Esophagus squamous epithelium (tissue), 4 donors: ENCODE measurements at regions not wholly inside any gene's neighbourhood (a gene's known extent, or its start where the extent isn't known, plus 50 kb on each side); places are given as distances from the start of the nearest gene placed in this dataset.

ENCODE experiments used
- CTCF ChIP-seq, 6 experiments: fragments of 450-650 bp in 4 of 6; fragments of 200-600 bp in 2 of 6; sonication (generic) in 2 of 6; IDR thresholded peaks; one replicate each; pipeline ENCODE4 v1.5.1; 2016 to 2019; ENCODE audit warnings: antibody characterized with exemption in 6 of 6, mild to moderate bottlenecking in 4 of 6, moderate library complexity in 4 of 6
- POLR2A ChIP-seq, 4 donors: fragments of 450-650 bp; IDR thresholded peaks; one replicate each; pipeline ENCODE4 v1.6.1; 2017; ENCODE audit warnings: antibody characterized with exemption in 4 of 4, mild to moderate bottlenecking in 4 of 4, moderate library complexity in 3 of 4

DNA sequence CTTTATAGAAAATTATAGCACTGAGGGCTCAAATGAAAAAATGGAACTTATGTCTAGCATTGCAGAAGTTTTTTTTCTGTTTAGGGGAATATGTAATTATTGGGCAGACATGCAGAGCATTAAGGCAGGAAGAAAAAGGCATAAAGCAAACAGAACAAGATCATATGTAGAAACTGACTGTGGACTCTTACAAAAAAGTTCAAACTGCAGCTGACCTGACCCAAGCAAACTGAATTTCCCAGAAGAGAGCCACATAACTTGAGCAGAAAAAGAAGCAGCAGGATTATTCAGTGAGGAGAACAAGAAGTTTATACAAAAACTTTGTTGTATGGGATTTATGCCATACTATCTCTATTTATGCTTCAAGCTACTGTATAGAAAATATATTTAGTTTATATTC lies 250.9 kb downstream of the PHF14 start:
- TF ChIP-seq CTCF (IDR thresholded peaks at IDR 0.05) (no peak), POLR2A (IDR thresholded peaks at IDR 0.05) (no peak)
